Kidney (tissue), 13 donors: ENCODE measurements at regions not wholly inside any gene's neighbourhood (a gene's known extent, or its start where the extent isn't known, plus 50 kb on each side); places are given as distances from the start of the nearest gene placed in this dataset.
A peak's percentile ranks its signal among the peaks of the same experiment; 100 is the strongest.
"Not testable (repeated sequence)": the region's sequence is repeated elsewhere in the genome, so short reads cannot be mapped to it uniquely, and the experiment has no call there.

Experiments used
- DNase-seq, 5 donors: peaks; one replicate each; pipeline ENCODE4 v3.0.0-alpha.2; 2013 to 2020
- FAIRE-seq: peaks from 2 replicates; lab custom pipeline; 2012; peaks lifted over from hg19 to GRCh38; lab: Jason Lieb, UNC
- H3K27ac ChIP-seq, 2 donors: one replicate each; pipeline ENCODE4 v1.7.0; 2013; ENCODE audit warnings: low read depth in 2 of 2, low read length in 2 of 2, inconsistent platforms in 1 of 2
- H3K27me3 ChIP-seq: one replicate; pipeline ENCODE4 v1.7.1; 2013; ENCODE audit warnings: low read length, inconsistent platforms; ENCODE audit not compliant: control insufficient read depth, insufficient read depth
- H3K36me3 ChIP-seq, 3 donors: one replicate each; pipeline versions ENCODE4 v1.7.0 to v1.7.1; 2013; ENCODE audit warnings: low read length in 3 of 3, control low read depth in 1 of 3, inconsistent platforms in 1 of 3; ENCODE audit not compliant: insufficient read depth in 3 of 3, control insufficient read depth in 2 of 3
- H3K4me1 ChIP-seq, 3 donors: one replicate each; pipeline versions ENCODE4 v1.7.0 to v1.7.1; 2013; ENCODE audit warnings: low read length in 3 of 3, inconsistent platforms in 1 of 3, low read depth in 1 of 3; ENCODE audit not compliant: control insufficient read depth in 2 of 3, insufficient read depth in 2 of 3
- H3K4me3 ChIP-seq, 3 donors: one replicate each; pipeline versions ENCODE4 v1.7.0 to v1.8.1; 2013; ENCODE audit warnings: low read length in 3 of 3, control low read depth in 1 of 3, inconsistent platforms in 1 of 3
- H3K9ac ChIP-seq, 3 donors: one replicate each; pipeline versions ENCODE4 v1.7.0 to v1.7.1; 2013; ENCODE audit warnings: low read length in 3 of 3, control low read depth in 1 of 3, inconsistent platforms in 1 of 3
- H3K9me3 ChIP-seq, 3 donors: one replicate each; pipeline versions ENCODE4 v1.7.0 to v1.7.1; 2013; ENCODE audit warnings: low read length in 3 of 3, control low read depth in 1 of 3, inconsistent platforms in 1 of 3; ENCODE audit not compliant: control insufficient read depth in 2 of 3, insufficient read depth in 1 of 3
- intact Hi-C: fragments of 100-400 bp; cut with DNase I; formaldehyde crosslinking; loops from one replicate; pipeline ENCODE4 v1.11.1; 2022
- TF ChIP-seq, protein P1 (sequence below): IDR thresholded peaks from 3 replicates; pipeline ENCODE4 v1.5.1; 2012; ENCODE audit warnings: mild to moderate bottlenecking, moderate library complexity, borderline replicate concordance; ENCODE audit not compliant: insufficient read depth; ENCODE audit errors: extremely low read depth
- donor health status: control.
- donor health status: control.
- donor health status: control.
- donor health status: control.
- donor health status: control.
- donor health status: DM: yes; HTN: yes; CAD: no.
- donor health status: Normal renal cell carcinoma (clear cell type).

DNA sequence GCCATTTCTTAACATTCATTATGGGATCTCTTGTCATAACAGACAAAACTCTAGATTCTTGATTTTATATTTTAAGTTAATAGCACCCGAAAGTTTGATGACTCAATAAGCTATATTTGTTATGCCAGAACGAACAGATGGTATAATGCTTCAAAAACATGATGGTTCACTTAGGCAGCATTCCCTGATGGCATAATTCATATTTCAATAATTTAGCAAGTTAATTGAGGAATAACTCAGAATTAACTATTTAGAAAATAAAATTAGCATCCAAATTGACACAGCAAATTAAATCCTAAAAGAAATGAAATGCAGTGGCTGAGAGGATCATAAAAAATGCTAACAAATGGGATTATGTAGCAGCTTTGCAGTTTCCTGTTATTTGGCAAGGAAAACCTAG is 260.8 kb upstream of the MBL2 start:
- H3K4me1 ChIP-seq = peaks cover 2 to 15% (median 3%) of the 10 kb centered on the region in 3 donors
- H3K9ac ChIP-seq = no peak overlapping the region
- TF ChIP-seq, protein P1, sequence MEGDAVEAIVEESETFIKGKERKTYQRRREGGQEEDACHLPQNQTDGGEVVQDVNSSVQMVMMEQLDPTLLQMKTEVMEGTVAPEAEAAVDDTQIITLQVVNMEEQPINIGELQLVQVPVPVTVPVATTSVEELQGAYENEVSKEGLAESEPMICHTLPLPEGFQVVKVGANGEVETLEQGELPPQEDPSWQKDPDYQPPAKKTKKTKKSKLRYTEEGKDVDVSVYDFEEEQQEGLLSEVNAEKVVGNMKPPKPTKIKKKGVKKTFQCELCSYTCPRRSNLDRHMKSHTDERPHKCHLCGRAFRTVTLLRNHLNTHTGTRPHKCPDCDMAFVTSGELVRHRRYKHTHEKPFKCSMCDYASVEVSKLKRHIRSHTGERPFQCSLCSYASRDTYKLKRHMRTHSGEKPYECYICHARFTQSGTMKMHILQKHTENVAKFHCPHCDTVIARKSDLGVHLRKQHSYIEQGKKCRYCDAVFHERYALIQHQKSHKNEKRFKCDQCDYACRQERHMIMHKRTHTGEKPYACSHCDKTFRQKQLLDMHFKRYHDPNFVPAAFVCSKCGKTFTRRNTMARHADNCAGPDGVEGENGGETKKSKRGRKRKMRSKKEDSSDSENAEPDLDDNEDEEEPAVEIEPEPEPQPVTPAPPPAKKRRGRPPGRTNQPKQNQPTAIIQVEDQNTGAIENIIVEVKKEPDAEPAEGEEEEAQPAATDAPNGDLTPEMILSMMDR = no peak
- DNase-seq (no peak), FAIRE-seq (no peak)
- no peak overlapping the region for H3K4me3 ChIP-seq
- H3K27ac ChIP-seq = no peak overlapping the region
- no peaks in the 10 kb centered on the region for H3K36me3 ChIP-seq
- no peaks in the 10 kb centered on the region for H3K9me3 ChIP-seq
- H3K27me3 ChIP-seq = no peaks in the 10 kb centered on the region
- intact Hi-C loops = no loop called here

DNA sequence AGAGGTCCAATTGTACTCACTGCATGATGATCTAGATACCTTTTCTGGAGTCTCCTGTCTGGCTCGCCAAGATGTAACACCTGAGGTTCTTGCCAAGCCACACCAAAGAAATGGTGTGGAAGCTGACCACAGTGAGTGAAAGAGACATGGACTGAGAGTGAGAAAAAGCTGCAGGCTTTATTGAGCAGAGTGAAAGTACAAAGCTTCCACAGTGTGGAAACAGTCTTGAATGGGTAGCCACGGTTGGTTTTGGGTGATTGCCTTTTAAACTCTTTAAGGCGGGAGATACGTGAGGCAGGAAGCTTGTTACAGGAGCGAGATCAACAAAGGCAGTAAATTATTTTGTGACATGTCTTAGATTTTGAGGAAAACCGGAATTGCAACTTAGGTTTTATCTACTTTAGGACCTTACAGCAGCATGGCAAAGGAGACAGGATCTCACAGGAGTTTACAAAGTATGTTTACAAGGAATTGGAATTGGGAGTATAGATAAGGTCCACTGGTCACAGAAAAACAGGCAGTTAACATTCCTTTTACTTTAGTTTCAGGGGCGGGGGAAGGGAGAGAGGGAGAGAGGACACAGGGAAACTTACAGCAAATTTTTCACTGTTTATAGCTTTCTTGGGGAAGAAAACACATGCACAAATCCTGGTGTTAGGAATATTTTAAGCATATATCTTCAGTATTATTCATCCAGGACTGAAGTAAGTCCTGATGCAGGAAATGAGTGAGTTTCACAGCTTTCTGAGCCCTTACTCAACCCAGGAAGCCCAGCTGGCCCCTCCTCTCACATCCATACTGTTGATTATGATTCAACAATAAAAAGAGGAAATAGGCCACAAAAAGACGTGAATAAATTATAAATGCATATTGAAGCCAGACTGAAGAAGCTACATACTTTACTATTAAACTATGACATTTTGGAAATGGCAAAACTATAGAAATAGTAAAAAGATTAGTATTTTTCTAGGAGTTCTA is 257.6 kb upstream of the MBL2 start:
- intact Hi-C loops, FAIRE-seq, H3K9me3 ChIP-seq, H3K27me3 ChIP-seq, H3K36me3 ChIP-seq: not testable (repeated sequence)
- peak overlapping the region; percentile 60 to 80 (median 61) for H3K4me3 ChIP-seq
- peak overlapping the region; percentile 80 to 94 for H3K27ac ChIP-seq
- peak overlapping the region in 2 of 3 donors; percentile 51 to 76 for H3K9ac ChIP-seq
- peak in 4 of 5 donors; percentile 77 to 96 (median 86) for DNase-seq
- H3K4me1 ChIP-seq = peaks cover 8 to 20% (median 16%) of the 10 kb centered on the region in 3 donors

DNA sequence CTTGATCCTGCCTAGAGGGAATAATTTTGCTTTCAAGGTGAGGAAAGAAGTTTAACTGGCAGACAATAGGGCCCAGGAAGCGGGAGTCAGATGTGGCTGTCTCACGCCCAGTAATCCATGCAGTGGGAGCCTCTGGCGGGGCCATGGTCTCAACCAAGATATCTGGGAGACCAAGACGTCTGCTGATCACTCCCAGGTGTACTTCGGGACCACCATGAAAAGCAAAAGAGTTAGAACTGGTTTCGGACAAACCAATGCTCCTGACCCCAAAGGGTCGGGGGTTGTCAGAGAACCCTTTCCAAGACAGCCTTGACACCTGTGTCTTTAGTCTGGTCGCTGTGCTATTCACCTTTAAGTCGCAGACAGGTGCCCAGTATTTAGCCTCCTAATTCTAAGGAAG is 256.9 kb upstream of the MBL2 start:
- TF ChIP-seq, protein P1 = no peak
- Histone ChIP-seq H3K9ac (peak overlapping the region in 2 of 3 donors; percentile 51 to 76), H3K9me3 (no peaks in the 10 kb centered on the region), H3K36me3 (no peaks in the 10 kb centered on the region), H3K4me1 (peaks cover 8 to 20% (median 16%) of the 10 kb centered on the region in 3 donors), H3K27me3 (no peaks in the 10 kb centered on the region), H3K4me3 (peak overlapping the region; percentile 60 to 80 (median 61)), H3K27ac (peak overlapping the region; percentile 80 to 94)
- DNase-seq (peak in 1 of 5 donors; percentile 59), FAIRE-seq (no peak)
- intact Hi-C loops = no loop called here

DNA sequence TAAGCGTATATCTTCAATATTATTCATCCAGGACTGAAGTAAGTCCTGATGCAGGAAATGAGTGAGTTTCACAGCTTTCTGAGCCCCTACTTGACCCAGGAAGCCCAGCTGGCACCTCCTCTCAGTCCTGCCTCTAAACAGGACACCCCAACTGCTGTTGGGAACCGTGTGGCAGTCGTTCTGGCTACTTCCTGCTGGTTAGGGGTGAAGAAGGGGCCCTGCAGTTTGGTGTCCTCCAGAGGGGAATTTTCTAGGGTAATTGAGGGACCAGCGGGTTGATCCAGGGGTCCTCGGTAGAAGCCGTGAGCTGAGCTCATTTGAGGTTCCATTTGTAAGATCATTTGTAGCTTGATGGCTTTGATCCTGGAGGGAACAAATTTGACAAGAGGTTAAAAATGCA is 253.2 kb upstream of the MBL2 start:
- FAIRE-seq, H3K36me3 ChIP-seq, H3K27me3 ChIP-seq, H3K9me3 ChIP-seq, intact Hi-C loops: not testable (repeated sequence)
- DNase-seq = peak in 1 of 5 donors; percentile 55
- H3K4me3 ChIP-seq = peak overlapping the region in 2 of 3 donors; percentile 64 to 75
- peaks cover 12 to 18% (median 15%) of the 10 kb centered on the region in 3 donors for H3K4me1 ChIP-seq
- H3K9ac ChIP-seq = peak overlapping the region in 1 of 3 donors; percentile 70
- H3K27ac ChIP-seq = peak overlapping the region; percentile 62 to 82
